C4-2B (cell line): ENCODE measurements at regions not wholly inside any gene's neighbourhood (a gene's known extent, or its start where the extent isn't known, plus 50 kb on each side); places are given as distances from the start of the nearest gene placed in this dataset.

Source experiments
- ZFX ChIP-seq: fragments of 450-650 bp; IDR thresholded peaks from 2 replicates; pipeline ENCODE4 v1.6.1; 2017
- TF ChIP-seq, protein P1 (sequence below): fragments of 450-650 bp; conservative IDR thresholded peaks from 2 replicates; pipeline ENCODE4 v1.5.1; 2017; ENCODE audit warnings: mild to moderate bottlenecking

DNA sequence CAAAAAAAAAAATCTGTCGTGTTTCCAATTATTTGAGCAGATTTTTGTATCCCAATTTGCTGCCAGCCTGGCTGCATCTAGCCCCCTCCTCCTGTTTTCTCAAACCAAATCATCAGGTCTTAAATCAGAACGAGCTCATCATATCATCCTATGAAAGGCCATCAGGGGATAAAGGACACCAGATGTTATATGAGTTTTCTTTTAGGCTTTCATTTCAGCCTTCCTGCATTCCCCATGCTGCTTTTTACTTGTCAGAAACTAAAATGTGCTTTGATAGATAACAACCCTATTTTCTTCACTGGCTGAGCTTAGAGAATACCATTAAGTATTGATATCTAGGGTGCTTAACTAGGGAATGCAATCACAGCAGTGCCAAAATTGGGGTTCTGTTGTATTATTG is 968.4 kb upstream of the SLC35B3 start:
- TF ChIP-seq, protein P1, sequence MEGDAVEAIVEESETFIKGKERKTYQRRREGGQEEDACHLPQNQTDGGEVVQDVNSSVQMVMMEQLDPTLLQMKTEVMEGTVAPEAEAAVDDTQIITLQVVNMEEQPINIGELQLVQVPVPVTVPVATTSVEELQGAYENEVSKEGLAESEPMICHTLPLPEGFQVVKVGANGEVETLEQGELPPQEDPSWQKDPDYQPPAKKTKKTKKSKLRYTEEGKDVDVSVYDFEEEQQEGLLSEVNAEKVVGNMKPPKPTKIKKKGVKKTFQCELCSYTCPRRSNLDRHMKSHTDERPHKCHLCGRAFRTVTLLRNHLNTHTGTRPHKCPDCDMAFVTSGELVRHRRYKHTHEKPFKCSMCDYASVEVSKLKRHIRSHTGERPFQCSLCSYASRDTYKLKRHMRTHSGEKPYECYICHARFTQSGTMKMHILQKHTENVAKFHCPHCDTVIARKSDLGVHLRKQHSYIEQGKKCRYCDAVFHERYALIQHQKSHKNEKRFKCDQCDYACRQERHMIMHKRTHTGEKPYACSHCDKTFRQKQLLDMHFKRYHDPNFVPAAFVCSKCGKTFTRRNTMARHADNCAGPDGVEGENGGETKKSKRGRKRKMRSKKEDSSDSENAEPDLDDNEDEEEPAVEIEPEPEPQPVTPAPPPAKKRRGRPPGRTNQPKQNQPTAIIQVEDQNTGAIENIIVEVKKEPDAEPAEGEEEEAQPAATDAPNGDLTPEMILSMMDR: no peak
- no peak for TF ChIP-seq ZFX
